ENCODE measurements at regions not wholly inside any gene's neighbourhood (a gene's known extent, or its start where the extent isn't known, plus 50 kb on each side); places are given as distances from the start of the nearest gene placed in this dataset.

DNA sequence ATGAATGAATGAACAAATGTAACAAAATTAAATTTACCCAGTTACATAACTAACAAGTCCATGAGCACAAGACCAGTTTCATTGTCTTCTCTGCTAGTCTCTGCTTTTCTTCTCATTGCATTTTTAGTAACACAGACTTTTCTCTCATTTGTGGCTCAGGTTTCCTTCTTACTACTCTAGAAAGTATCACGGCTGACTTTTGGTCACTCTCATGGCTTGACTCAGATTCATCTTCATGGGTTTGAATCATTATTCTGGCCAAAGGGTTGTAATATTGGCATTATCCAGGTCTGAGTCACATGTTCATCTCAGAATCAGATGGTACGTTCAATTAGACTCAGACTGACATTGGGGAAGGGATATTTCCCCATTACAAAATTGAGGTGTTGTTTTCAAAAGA, 121.5 kb upstream of the SATB1 start:
- no peak overlapping the region for H2BK12ac ChIP-seq (ENCODE audit: low read depth, low read length)
- no peaks in the 10 kb centered on the region for H3K36me3 ChIP-seq (ENCODE audit: control insufficient read depth in 2 of 4, insufficient read depth in 4 of 4, low read length in 3 of 4)
- no peak overlapping the region for H4K8ac ChIP-seq (ENCODE audit: extremely low read depth, insufficient read depth, low read length)
- no peak for DNase-seq (ENCODE audit: low read depth in 1 of 2, low spot score in 2 of 2)
- FAIRE-seq = no peak
- no peak overlapping the region for H3K23ac ChIP-seq (ENCODE audit: insufficient read length)
- no peak for TF ChIP-seq PHF8 (conservative IDR thresholded peaks at IDR 0.05; ENCODE audit: low read depth, low read length)
- H3K18ac ChIP-seq (ENCODE audit: extremely low read depth, low read length) = no peak overlapping the region
- no peak overlapping the region for H3K56ac ChIP-seq (replicated peaks; ENCODE audit: insufficient read length, low read depth, low read length)
- ChIA-PET POLR2A (ENCODE audit: partially characterized antibody) (no interaction called here), CTCF (ENCODE audit: partially characterized antibody) (interaction anchor here (1.8 kb wide), 1 partner anchor 13 kb away, joined by 6 read pairs; no protein-coding TSS in a partner anchor)
- H2BK20ac ChIP-seq (ENCODE audit: low read length) = no peak overlapping the region
- H3K79me2 ChIP-seq (ENCODE audit: control insufficient read depth in 1 of 2, insufficient read depth in 2 of 2, low read length in 2 of 2) = no peaks in the 10 kb centered on the region
- H4K20me1 ChIP-seq (replicated peaks in 1 of 2; ENCODE audit: control insufficient read depth in 1 of 2, insufficient read depth in 2 of 2, low read length in 2 of 2) = no peaks in the 10 kb centered on the region
- H2AK5ac ChIP-seq (ENCODE audit: low read depth, low read length) = no peak overlapping the region
- H3K14ac ChIP-seq (ENCODE audit: insufficient read length) = no peak overlapping the region
- no peaks in the 10 kb centered on the region for H3K4me1 ChIP-seq (replicated peaks in 1 of 4; ENCODE audit: control insufficient read depth in 3 of 4, insufficient read depth in 4 of 4, low read length in 3 of 4)
- H3K4me3 ChIP-seq (ENCODE audit: extremely low read depth in 1 of 4, insufficient read depth in 2 of 4, low read depth in 3 of 4, low read length in 4 of 4) = no peak overlapping the region
- H2BK120ac ChIP-seq (replicated peaks; ENCODE audit: low read depth, low read length) = no peak overlapping the region
- no peak overlapping the region for H2BK15ac ChIP-seq (ENCODE audit: low read length)
- no peak overlapping the region for H3K4ac ChIP-seq (replicated peaks; ENCODE audit: insufficient read length, low read depth, low read length)
- H3K23me2 ChIP-seq (ENCODE audit: low read depth, low read length) = no peaks in the 10 kb centered on the region; the same call in 1 of the 2 replicates
- no peak overlapping the region for H3K27ac ChIP-seq (ENCODE audit: low read depth, low read length)
- no peaks in the 10 kb centered on the region for H3K27me3 ChIP-seq (replicated peaks in 1 of 4; ENCODE audit: control insufficient read depth in 3 of 4, extremely low read depth in 1 of 4, insufficient read depth in 3 of 4, low read length in 3 of 4)
- H4K91ac ChIP-seq (replicated peaks; ENCODE audit: insufficient read length, low read length) = no peak overlapping the region
- 87% methylated on average over 2 of the region's 2 CpGs; no CpG with 5 or more reads in 1 of the 2 experiments for WGBS, 2 experiments (ENCODE audit: extremely low coverage in 1 of 2, insufficient coverage in 1 of 2, insufficient read length in 1 of 2, insufficient replicate concordance in 2 of 2, low coverage in 1 of 2, low lambda C conversion rate in 2 of 2, missing lambda C conversion rate in 1 of 2)
- H3K79me1 ChIP-seq (ENCODE audit: low read depth, low read length) = no peaks in the 10 kb centered on the region
- H3K4me2 ChIP-seq (ENCODE audit: insufficient read depth in 1 of 2, low read depth in 2 of 2, low read length in 2 of 2) = no peak overlapping the region
- H3K9me3 ChIP-seq (ENCODE audit: insufficient read depth in 2 of 2, low read depth in 1 of 2, low read length in 1 of 2) = no peaks in the 10 kb centered on the region
- no peak overlapping the region for H4K5ac ChIP-seq (ENCODE audit: insufficient read length, low read depth, low read length)
- no peak overlapping the region for H2AFZ ChIP-seq (ENCODE audit: low read length)
- no peak overlapping the region for H3K9ac ChIP-seq (replicated peaks in 1 of 4; ENCODE audit: extremely low read depth in 1 of 4, low read depth in 3 of 4, low read length in 3 of 4)
- H2BK5ac ChIP-seq (ENCODE audit: low read depth, low read length) = no peak overlapping the region

Measured in H1 (cell line).